Thyroid gland (tissue), 4 donors: ENCODE measurements at regions not wholly inside any gene's neighbourhood (a gene's known extent, or its start where the extent isn't known, plus 50 kb on each side); places are given as distances from the start of the nearest gene placed in this dataset.

Experiments used
- DNase-seq, 2 donors: peaks; one replicate each; pipeline ENCODE4 v3.0.0-alpha.2; 2019
- H3K27ac ChIP-seq, 3 donors: fragments of 200-600 bp; sonication (generic); 1 replicate in 2 of 3; 2 replicates in 1 of 3; pipeline ENCODE4 v1.5.1; 2016 to 2019; ENCODE audit warnings: mild to moderate bottlenecking in 1 of 3, moderate library complexity in 1 of 3
- H3K27me3 ChIP-seq: fragments of 200-600 bp; sonication (generic); one replicate; pipeline ENCODE4 v1.5.1; 2019
- H3K36me3 ChIP-seq, 2 donors: fragments of 200-600 bp; sonication (generic); one replicate each; pipeline ENCODE4 v1.5.1; 2016 to 2019
- H3K4me1 ChIP-seq, 2 donors: fragments of 200-600 bp; sonication (generic); one replicate each; pipeline ENCODE4 v1.5.1; 2017 to 2019
- H3K4me3 ChIP-seq, 3 donors: fragments of 200-600 bp; sonication (generic); replicated peaks in 1 of 3; 1 replicate in 2 of 3; 2 replicates in 1 of 3; pipeline ENCODE4 v1.5.1; 2016; ENCODE audit warnings: mild to moderate bottlenecking in 1 of 3
- H3K9me3 ChIP-seq: fragments of 200-600 bp; sonication (generic); one replicate; pipeline ENCODE4 v1.5.1; 2017
- POLR2A ChIP-seq, 2 donors: fragments of 450-650 bp; IDR thresholded peaks; one replicate each; pipeline ENCODE4 v1.6.1; 2017; ENCODE audit warnings: antibody characterized with exemption in 2 of 2, mild to moderate bottlenecking in 2 of 2, moderate library complexity in 1 of 2
- WGBS, 2 donors: methylation state at CpG; one replicate each; pipeline ENCODE4 v1.1.5; 2017; 5-methylcytosine and 5-hydroxymethylcytosine counted together
- intact Hi-C: fragments of 100-400 bp; cut with DNase I; formaldehyde crosslinking; loops from one replicate; pipeline ENCODE4 v1.15.1; 2023
- TF ChIP-seq, protein P1 (sequence below), 6 experiments: fragments of 200-600 bp in 3 of 6; fragments of 450-650 bp in 3 of 6; sonication (generic) in 3 of 6; IDR thresholded peaks; one replicate each; pipeline ENCODE4 v1.5.1; 2016 to 2019; ENCODE audit warnings: antibody characterized with exemption in 6 of 6, mild to moderate bottlenecking in 2 of 6, inconsistent platforms in 1 of 6, moderate library complexity in 1 of 6

DNA sequence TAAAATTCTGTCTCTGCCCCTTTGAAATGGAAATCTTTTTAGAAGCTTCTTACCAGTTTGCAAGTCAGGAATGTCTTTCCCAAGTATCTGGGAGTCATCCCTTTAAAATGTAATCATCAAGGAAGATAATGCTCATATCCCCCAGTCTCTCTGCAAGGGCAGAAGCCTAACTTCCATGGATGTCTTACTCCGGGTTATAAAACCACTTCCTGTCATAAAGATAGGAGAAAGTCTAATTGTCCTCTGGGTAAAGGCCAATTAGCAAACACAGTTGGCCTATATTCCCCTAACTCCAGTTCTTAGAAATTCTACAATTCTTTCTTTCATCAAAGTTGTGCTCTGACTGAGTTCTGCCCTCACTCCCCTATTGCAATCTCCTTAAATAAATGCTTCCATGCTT lies 1631.5 kb upstream of the LRRTM3 start:
- H3K4me1 ChIP-seq = no peaks in the 10 kb centered on the region
- no peak overlapping the region for H3K27ac ChIP-seq
- no peaks in the 10 kb centered on the region for H3K27me3 ChIP-seq
- no peak for DNase-seq
- WGBS, 2 donors = 62 to 63% methylated on average over 1 of the region's 1 CpG
- no peak overlapping the region for H3K4me3 ChIP-seq
- H3K9me3 ChIP-seq = no peaks in the 10 kb centered on the region
- no peaks in the 10 kb centered on the region for H3K36me3 ChIP-seq
- TF ChIP-seq, protein P1, sequence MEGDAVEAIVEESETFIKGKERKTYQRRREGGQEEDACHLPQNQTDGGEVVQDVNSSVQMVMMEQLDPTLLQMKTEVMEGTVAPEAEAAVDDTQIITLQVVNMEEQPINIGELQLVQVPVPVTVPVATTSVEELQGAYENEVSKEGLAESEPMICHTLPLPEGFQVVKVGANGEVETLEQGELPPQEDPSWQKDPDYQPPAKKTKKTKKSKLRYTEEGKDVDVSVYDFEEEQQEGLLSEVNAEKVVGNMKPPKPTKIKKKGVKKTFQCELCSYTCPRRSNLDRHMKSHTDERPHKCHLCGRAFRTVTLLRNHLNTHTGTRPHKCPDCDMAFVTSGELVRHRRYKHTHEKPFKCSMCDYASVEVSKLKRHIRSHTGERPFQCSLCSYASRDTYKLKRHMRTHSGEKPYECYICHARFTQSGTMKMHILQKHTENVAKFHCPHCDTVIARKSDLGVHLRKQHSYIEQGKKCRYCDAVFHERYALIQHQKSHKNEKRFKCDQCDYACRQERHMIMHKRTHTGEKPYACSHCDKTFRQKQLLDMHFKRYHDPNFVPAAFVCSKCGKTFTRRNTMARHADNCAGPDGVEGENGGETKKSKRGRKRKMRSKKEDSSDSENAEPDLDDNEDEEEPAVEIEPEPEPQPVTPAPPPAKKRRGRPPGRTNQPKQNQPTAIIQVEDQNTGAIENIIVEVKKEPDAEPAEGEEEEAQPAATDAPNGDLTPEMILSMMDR (IDR thresholded peaks at IDR 0.05) = no peak
- no peak for TF ChIP-seq POLR2A (IDR thresholded peaks at IDR 0.05)
- intact Hi-C loops = no loop called here

DNA sequence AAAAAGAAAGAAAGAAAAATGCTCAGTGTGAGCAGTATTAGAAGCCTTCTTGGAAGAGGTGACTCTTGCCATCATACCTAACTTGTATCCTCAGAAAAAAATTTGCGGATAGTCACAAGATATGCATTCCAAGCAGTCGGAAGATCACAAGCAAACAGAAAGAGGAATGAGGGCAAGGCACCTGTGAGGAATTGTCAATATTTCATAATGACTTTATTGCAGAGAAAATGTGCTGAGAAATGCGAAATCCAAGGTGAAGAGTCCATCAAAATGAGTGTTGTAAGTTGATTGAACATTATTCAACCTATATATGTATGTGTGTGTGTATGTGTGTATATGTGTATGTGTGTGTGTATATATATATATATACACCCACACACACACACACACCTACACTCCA lies 1624.7 kb upstream of the LRRTM3 start:
- H3K36me3 ChIP-seq = no peaks in the 10 kb centered on the region
- no peak for TF ChIP-seq POLR2A (IDR thresholded peaks at IDR 0.05)
- TF ChIP-seq, protein P1 (IDR thresholded peaks at IDR 0.05) = no peak
- no peak overlapping the region for H3K4me3 ChIP-seq
- 94% methylated on average over 3 of the region's 3 CpGs for WGBS, 2 donors
- DNase-seq = no peak
- no peaks in the 10 kb centered on the region for H3K27me3 ChIP-seq
- no peaks in the 10 kb centered on the region for H3K9me3 ChIP-seq
- no peak overlapping the region for H3K27ac ChIP-seq
- intact Hi-C loops = no loop called here
- no peaks in the 10 kb centered on the region for H3K4me1 ChIP-seq

DNA sequence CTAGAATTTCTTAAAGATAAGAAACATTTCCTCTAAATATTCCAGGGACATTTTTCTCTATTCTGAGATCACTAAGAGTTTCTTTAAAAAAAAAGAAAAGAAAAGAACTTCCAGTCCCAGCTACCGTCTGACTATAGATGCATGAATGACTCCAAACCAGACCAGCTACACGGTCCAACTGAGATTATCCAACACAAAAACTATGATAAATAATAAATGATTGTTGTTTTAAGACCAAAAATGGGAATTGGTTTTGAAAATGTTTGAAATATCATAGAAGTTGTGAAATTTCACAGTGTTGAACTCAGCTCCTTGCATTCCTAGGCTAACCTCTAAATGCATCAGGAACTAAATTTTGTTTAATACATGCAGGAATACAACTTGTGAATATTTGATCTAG lies 1619.6 kb upstream of the LRRTM3 start:
- 62 to 72% methylated on average over 2 of the region's 2 CpGs for WGBS, 2 donors

DNA sequence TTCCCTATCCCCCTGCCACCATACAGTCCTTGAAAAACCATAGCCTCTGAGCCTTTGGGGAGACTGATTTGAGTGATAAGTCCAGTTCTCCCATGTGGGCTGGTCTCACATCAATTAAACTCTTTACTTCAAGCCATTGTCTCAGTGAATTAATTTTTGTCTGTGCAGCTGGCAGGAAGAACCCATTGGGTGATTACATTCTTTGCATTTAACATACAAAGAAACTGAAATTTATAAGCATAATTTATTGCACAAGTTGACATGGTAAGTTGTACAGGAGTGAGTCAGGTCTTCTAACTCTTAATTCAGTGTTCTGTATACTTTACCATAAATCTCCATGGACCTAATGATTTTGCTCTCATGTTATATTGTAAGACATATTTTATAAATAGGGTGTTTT lies 1613.0 kb upstream of the LRRTM3 start:
- H3K4me3 ChIP-seq = no peak overlapping the region
- TF ChIP-seq, protein P1 (IDR thresholded peaks at IDR 0.05) = no peak
- no peak for TF ChIP-seq POLR2A (IDR thresholded peaks at IDR 0.05)
- intact Hi-C loops = no loop called here

More for the DNA sequence above, 1619.6 kb upstream of the LRRTM3 start:
- H3K27me3 ChIP-seq = no peaks in the 10 kb centered on the region
- H3K27ac ChIP-seq = no peak overlapping the region
- no peaks in the 10 kb centered on the region for H3K9me3 ChIP-seq
- H3K4me1 ChIP-seq = no peaks in the 10 kb centered on the region
- TF ChIP-seq, protein P1 (IDR thresholded peaks at IDR 0.05) = no peak
- no peak for TF ChIP-seq POLR2A (IDR thresholded peaks at IDR 0.05)
- no peak for DNase-seq
- no peaks in the 10 kb centered on the region for H3K36me3 ChIP-seq
- no peak overlapping the region for H3K4me3 ChIP-seq
- intact Hi-C loops = no loop called here

DNA sequence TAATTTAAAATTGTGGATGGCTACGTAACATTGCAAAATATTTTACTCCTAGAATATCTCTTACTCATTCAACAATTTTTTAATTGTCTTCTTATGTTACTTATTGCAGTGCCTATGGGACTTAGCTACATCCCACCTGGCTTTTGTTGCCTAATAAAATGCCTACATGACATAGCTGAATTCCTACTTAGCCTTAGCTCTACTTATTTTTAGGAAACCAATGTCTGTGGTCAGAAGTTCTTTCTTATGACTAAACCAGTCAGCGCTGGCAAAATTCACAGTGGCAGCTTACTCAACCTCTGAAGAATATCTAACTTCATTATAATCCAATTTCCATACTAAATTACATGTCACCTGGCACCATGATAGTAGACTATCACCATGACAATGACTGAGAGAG lies 1612.4 kb upstream of the LRRTM3 start:
- Histone ChIP-seq H3K4me1 (no peaks in the 10 kb centered on the region), H3K4me3 (no peak overlapping the region), H3K27me3 (no peaks in the 10 kb centered on the region), H3K9me3 (no peaks in the 10 kb centered on the region), H3K27ac (no peak overlapping the region), H3K36me3 (no peaks in the 10 kb centered on the region)
- no peak for DNase-seq
- TF ChIP-seq, protein P1 (IDR thresholded peaks at IDR 0.05) = no peak
- TF ChIP-seq POLR2A (IDR thresholded peaks at IDR 0.05) = no peak
- intact Hi-C loops = no loop called here
- 93 to 97% methylated on average over 2 of the region's 2 CpGs for WGBS, 2 donors

More for the DNA sequence above, 1613.0 kb upstream of the LRRTM3 start:
- Histone ChIP-seq H3K36me3 (no peaks in the 10 kb centered on the region), H3K9me3 (no peaks in the 10 kb centered on the region), H3K27ac (no peak overlapping the region), H3K4me1 (no peaks in the 10 kb centered on the region), H3K27me3 (no peaks in the 10 kb centered on the region)
- DNase-seq = no peak
